ENCODE measurements at regions not wholly inside any gene's neighbourhood (a gene's known extent, or its start where the extent isn't known, plus 50 kb on each side); places are given as distances from the start of the nearest gene placed in this dataset.

DNA sequence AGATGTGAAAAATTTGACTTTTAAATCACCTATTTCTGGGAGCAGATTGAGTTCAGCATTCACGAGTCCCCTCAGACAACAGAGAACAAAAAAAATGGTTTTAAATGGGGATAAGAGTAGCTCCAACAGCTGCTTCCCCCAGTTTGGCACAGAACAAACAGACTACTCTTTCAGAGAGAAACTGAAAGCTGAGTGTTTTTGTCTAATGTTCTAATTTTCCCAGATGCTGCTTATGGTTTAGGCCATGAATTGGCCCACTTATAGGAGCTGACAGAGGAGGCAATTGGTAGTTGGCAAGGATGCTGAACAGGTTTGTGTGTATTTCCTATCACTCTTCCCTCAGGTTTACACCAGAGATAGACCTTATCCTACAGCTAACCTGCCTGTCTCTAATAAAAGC lies 1637.4 kb upstream of the PRMT6 start:
- no peak for ATAC-seq (ENCODE audit: insufficient number of reproducible peaks, low FRiP score, low read depth)
- no peak for TF ChIP-seq CTCF (IDR thresholded peaks at IDR 0.05)
- DNase-seq (ENCODE audit: low spot score) = no peak
- no peaks in the 10 kb centered on the region for H3K27me3 ChIP-seq (replicated peaks; ENCODE audit: insufficient read depth)
- no peaks in the 10 kb centered on the region for H3K9me3 ChIP-seq
- no peak overlapping the region for H3K27ac ChIP-seq
- no peak overlapping the region for H3K4me3 ChIP-seq
- H3K4me1 ChIP-seq (ENCODE audit: control insufficient read depth in 1 of 2, low read depth in 2 of 2) = no peaks in the 10 kb centered on the region
- H3K36me3 ChIP-seq = no peaks in the 10 kb centered on the region

- no peaks in the 10 kb centered on the region for H3K27me3 ChIP-seq (replicated peaks; ENCODE audit: insufficient read depth)
- TF ChIP-seq CTCF (IDR thresholded peaks at IDR 0.05) = no peak
Measured at GRCh38 chr1:105427543-105427942, 1628.9 kb upstream of the PRMT6 start.

GRCh38 chr1:105436589-105437259 lies 1619.8 kb upstream of the PRMT6 start:
- Histone ChIP-seq H3K27ac (no peak overlapping the region), H3K9me3 (no peaks in the 10 kb centered on the region), H3K4me1 (ENCODE audit: control insufficient read depth in 1 of 2, low read depth in 2 of 2) (no peaks in the 10 kb centered on the region), H3K4me3 (no peak overlapping the region), H3K36me3 (no peaks in the 10 kb centered on the region), H3K27me3 (replicated peaks; ENCODE audit: insufficient read depth) (no peaks in the 10 kb centered on the region)
- DNase-seq (ENCODE audit: low spot score) (no peak), ATAC-seq (ENCODE audit: insufficient number of reproducible peaks, low FRiP score, low read depth) (no peak)
- TF ChIP-seq CTCF (IDR thresholded peaks at IDR 0.05) = no peak

More at GRCh38 chr1:105427543-105427942, 1628.9 kb upstream of the PRMT6 start:
- Histone ChIP-seq H3K36me3 (no peaks in the 10 kb centered on the region), H3K4me1 (ENCODE audit: control insufficient read depth in 1 of 2, low read depth in 2 of 2) (no peaks in the 10 kb centered on the region), H3K4me3 (no peak overlapping the region), H3K9me3 (no peaks in the 10 kb centered on the region), H3K27ac (no peak overlapping the region)
- DNase-seq (ENCODE audit: low spot score) (no peak), ATAC-seq (ENCODE audit: insufficient number of reproducible peaks, low FRiP score, low read depth) (no peak)

GRCh38 chr1:105437847-105438246 lies 1618.6 kb upstream of the PRMT6 start:
- H3K4me1 ChIP-seq (ENCODE audit: control insufficient read depth in 1 of 2, low read depth in 2 of 2) = no peaks in the 10 kb centered on the region
- no peak overlapping the region for H3K4me3 ChIP-seq
- no peaks in the 10 kb centered on the region for H3K27me3 ChIP-seq (replicated peaks; ENCODE audit: insufficient read depth)
- H3K27ac ChIP-seq = no peak overlapping the region
- DNase-seq (ENCODE audit: low spot score) (no peak), ATAC-seq (ENCODE audit: insufficient number of reproducible peaks, low FRiP score, low read depth) (no peak)
- no peaks in the 10 kb centered on the region for H3K36me3 ChIP-seq
- H3K9me3 ChIP-seq = no peaks in the 10 kb centered on the region
- TF ChIP-seq CTCF (IDR thresholded peaks at IDR 0.05) = no peak

GRCh38 chr1:105442901-105443300 lies 1613.6 kb upstream of the PRMT6 start:
- no peak for TF ChIP-seq CTCF (IDR thresholded peaks at IDR 0.05)
- Histone ChIP-seq H3K4me3 (no peak overlapping the region), H3K27me3 (replicated peaks; ENCODE audit: insufficient read depth) (no peaks in the 10 kb centered on the region), H3K9me3 (no peaks in the 10 kb centered on the region), H3K27ac (no peak overlapping the region), H3K4me1 (ENCODE audit: control insufficient read depth in 1 of 2, low read depth in 2 of 2) (no peaks in the 10 kb centered on the region), H3K36me3 (no peaks in the 10 kb centered on the region)
- no peak for ATAC-seq (ENCODE audit: insufficient number of reproducible peaks, low FRiP score, low read depth)
- DNase-seq (ENCODE audit: low spot score) = no peak

All from thoracic aorta (tissue), 2 donors.